ENCODE measurements at regions not wholly inside any gene's neighbourhood (a gene's known extent, or its start where the extent isn't known, plus 50 kb on each side); places are given as distances from the start of the nearest gene placed in this dataset.

- H3K27ac ChIP-seq = no peak overlapping the region
- DNase-seq (no peak), ATAC-seq (no peak)
- H3K36me3 ChIP-seq = no peaks in the 10 kb centered on the region
- intact Hi-C loops (cut with DNase I) = loop anchor here in 1 of 10 donors (10.0 kb wide), 1 partner anchor 187 kb away; no protein-coding TSS in a partner anchor
- TF ChIP-seq CTCF (IDR thresholded peaks at IDR 0.05) (no peak), POLR2A (IDR thresholded peaks at IDR 0.05) (no peak)
- no peak overlapping the region for H3K4me3 ChIP-seq
- WGBS, 4 donors = 79 to 81% (median 80%) methylated on average over 1 of the region's 1 CpG
- no peaks in the 10 kb centered on the region for H3K9me3 ChIP-seq
- H3K4me1 ChIP-seq = no peaks in the 10 kb centered on the region
- no peaks in the 10 kb centered on the region for H3K27me3 ChIP-seq
These were observed 915.2 kb upstream of the MBL2 start for GRCh38 chr10:53687800-53688199.

DNA sequence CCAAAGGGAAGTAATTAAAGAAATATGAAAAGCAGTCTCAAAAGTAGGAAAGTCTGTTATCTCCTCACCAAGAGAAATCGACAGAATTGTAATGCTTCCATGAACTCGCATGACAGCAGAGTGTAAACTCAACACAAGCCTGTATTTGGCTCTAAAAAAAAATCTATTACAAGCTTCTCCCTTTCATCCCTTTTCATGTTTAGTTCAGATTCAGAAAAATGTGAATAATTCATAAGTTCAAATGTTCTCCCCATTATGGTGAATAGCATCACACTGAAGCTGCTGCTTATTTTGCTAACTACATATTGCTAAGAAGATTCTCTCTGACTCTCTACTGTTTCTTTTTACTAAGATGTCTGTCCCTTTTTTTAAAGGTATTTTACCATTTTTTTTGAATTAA, 910.3 kb upstream of the MBL2 start:
- H3K4me1 ChIP-seq = no peaks in the 10 kb centered on the region
- intact Hi-C loops (cut with DNase I) = loop anchor here in 1 of 10 donors (10.0 kb wide), 1 partner anchor 192 kb away; no protein-coding TSS in a partner anchor
- H3K27me3 ChIP-seq = no peaks in the 10 kb centered on the region
- DNase-seq (no peak), ATAC-seq (no peak)
- 86 to 93% (median 88%) methylated on average over 2 of the region's 2 CpGs for WGBS, 4 donors
- no peaks in the 10 kb centered on the region for H3K36me3 ChIP-seq
- no peaks in the 10 kb centered on the region for H3K9me3 ChIP-seq
- H3K4me3 ChIP-seq = no peak overlapping the region
- TF ChIP-seq POLR2A (IDR thresholded peaks at IDR 0.05) (no peak), CTCF (IDR thresholded peaks at IDR 0.05) (no peak)
- no peak overlapping the region for H3K27ac ChIP-seq

DNA sequence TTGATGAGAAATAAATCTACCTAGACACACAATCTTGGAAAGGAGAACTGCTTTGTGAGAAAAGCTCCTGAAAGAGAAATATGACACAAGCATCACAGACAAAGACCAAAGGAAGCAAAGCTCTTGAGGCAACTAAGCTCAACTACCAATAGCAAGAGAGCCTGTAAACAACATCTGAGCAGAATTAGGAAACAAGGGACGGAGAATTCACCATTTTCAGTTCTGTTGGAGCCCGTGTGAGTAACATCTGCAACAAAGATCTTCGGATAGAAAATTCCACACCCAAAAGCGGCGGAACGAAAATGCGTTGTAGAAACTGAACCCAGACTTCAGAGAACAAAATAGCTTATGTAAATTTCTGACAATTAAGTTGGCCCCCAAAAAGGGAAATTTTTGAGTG, 909.9 kb upstream of the MBL2 start:
- Histone ChIP-seq H3K4me3 (no peak overlapping the region), H3K27me3 (no peaks in the 10 kb centered on the region), H3K36me3 (no peaks in the 10 kb centered on the region), H3K4me1 (no peaks in the 10 kb centered on the region), H3K27ac (no peak overlapping the region), H3K9me3 (no peaks in the 10 kb centered on the region)
- no peak for ATAC-seq
- DNase-seq = no peak
- TF ChIP-seq POLR2A (IDR thresholded peaks at IDR 0.05) (no peak), CTCF (IDR thresholded peaks at IDR 0.05) (no peak)
- WGBS, 4 donors = 85 to 91% (median 87%) methylated on average over 7 of the region's 7 CpGs
- intact Hi-C loops (cut with DNase I) = loop anchor here in 1 of 10 donors (10.0 kb wide), 1 partner anchor 192 kb away; no protein-coding TSS in a partner anchor

GRCh38 chr10:53679666-53680065, 907.1 kb upstream of the MBL2 start:
- Histone ChIP-seq H3K27ac (no peak overlapping the region), H3K4me1 (no peaks in the 10 kb centered on the region), H3K27me3 (no peaks in the 10 kb centered on the region), H3K9me3 (no peaks in the 10 kb centered on the region), H3K36me3 (no peaks in the 10 kb centered on the region), H3K4me3 (no peak overlapping the region)
- no peak for ATAC-seq
- intact Hi-C loops (cut with DNase I) = loop anchor here in 1 of 10 donors (10.0 kb wide), 1 partner anchor 195 kb away; no protein-coding TSS in a partner anchor
- TF ChIP-seq POLR2A (IDR thresholded peaks at IDR 0.05) (no peak), CTCF (IDR thresholded peaks at IDR 0.05) (no peak)
- no peak for DNase-seq
- WGBS, 4 donors = 53 to 86% (median 68%) methylated on average over 2 of the region's 2 CpGs

All from heart left ventricle (tissue), 16 donors.